ENCODE measurements at regions not wholly inside any gene's neighbourhood (a gene's known extent, or its start where the extent isn't known, plus 50 kb on each side); places are given as distances from the start of the nearest gene placed in this dataset.

GRCh38 chr4:42345962-42346544, 51.2 kb upstream of the SHISA3 start:
- no peak for TF ChIP-seq POLR2A (IDR thresholded peaks at IDR 0.05)
- TF ChIP-seq CTCF (IDR thresholded peaks at IDR 0.05): no peak
